ENCODE measurements at regions not wholly inside any gene's neighbourhood (a gene's known extent, or its start where the extent isn't known, plus 50 kb on each side); places are given as distances from the start of the nearest gene placed in this dataset.
"Not testable (repeated sequence)": the region's sequence is repeated elsewhere in the genome, so short reads cannot be mapped to it uniquely, and the experiment has no call there.

DNA sequence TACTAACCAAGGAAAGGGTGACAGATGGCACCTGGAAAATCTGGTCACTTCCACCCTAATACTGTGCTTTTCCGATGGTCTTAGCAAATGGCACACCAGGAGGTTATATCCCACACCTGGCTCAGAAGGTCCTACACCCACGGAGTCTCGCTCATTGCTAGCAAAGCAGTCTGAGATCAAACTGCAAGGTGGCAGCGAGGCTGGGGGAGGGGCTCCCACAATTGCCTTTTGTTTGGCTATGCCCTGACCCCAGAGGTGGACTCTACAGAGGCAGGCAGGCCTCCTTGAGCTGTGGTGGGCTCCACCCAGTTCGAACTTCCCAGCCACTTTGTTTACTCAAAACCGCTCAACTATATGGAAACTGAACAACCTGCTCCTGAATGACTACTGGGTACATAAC is 50.3 kb upstream of the UGT2B15 start:
- DNase-seq (ENCODE audit: low read depth) = not testable (repeated sequence)

DNA sequence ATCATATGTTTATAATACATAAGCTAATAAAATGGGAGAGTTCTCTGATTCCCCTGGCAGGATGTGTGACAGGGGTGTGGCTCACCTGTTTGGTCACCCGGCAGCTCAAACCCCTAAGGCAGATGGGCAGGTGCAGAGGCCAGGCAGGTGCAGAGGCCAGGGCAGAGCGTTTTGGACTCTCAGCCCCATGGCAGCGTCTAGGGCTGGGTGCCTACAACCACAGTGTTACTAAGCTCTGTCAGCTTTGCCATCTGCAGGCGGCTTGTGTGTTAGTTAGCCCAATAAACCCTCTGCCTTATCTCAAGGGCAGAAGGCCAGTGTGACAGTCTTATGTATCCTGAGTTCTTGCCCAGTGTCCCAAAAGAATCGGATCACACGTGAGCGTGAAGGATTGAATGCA is 54.0 kb upstream of the UGT2B15 start:
- no peak for DNase-seq (ENCODE audit: low read depth)

DNA sequence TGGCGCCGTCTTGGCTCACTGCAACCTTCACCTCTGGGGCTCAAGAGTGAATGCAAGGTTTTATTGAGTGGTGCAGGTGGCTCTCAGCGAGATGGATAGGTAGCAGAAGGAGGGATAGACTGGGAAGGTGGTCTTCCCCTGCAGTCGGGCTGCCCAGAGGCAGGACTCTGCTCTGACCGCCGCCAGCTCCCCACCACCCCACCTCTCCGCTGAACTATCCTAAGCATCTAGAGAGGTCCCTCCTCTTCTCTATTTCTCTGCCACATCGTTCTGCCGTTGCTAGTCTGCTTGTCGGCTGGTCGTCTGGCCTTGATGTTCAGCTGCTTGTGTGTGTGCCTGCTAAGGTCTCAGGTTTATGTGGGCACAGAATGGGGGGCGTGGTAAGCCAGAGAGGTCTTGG is 54.5 kb upstream of the UGT2B15 start:
- DNase-seq (ENCODE audit: low read depth) = no peak

DNA sequence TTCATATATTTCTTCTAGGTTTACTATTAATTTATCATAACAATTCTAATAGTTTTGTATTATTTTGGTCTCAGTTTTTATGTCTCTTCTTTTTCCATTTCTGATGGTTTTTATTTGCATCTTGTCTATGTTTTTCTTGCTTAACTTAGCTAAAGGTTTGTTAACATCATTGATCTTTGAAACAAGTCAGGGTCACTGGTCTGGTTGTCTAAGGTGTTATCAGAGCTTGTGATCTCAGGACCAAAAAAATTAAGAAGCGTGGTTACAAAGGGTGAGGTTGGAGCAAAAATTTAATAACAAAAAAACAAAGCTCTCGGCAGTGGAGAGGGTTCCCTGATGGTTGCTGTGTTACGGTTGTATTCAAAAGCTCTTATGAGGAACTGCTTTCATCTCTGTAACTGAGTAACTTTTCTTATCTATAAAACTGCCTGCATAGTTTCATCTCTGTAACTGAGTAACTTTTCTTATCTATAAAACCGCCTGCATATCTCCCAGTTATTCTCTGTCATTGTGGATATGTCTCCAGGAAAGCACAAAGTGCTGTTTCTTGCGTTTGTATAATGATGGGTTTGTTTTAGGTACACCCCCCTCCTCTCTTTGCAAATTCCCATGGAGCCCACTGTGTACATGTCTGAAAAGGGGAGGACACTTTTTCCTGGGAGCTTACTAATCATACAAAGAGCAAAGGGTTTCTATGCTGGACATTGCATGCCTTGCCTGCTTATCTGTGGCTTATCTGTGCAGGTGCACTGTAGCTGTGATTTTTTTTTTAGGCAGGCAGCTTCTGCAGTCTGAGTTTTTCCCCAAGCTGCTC is 62.4 kb upstream of the UGT2B15 start:
- no peak for DNase-seq (ENCODE audit: low read depth)

DNA sequence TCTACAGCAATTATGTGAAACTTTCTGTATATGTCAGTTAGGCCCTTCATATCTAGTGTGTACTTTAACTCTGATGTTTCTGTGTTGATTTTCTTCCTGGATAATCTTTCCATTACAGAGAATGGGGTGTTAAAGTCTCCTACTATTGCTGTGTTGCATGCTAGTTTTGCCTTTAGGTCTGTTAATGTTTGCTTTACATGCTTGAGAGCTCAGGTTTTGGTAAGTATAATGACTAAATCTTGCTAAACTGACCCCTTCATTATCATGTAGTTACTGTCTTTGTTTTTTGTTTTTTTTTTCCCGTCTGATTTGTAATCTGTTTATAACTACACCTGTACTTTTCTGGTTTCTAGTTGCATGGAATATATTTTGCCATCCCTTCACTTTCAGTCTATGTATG is 63.6 kb upstream of the UGT2B15 start:
- no peak for DNase-seq (ENCODE audit: low read depth)

DNA sequence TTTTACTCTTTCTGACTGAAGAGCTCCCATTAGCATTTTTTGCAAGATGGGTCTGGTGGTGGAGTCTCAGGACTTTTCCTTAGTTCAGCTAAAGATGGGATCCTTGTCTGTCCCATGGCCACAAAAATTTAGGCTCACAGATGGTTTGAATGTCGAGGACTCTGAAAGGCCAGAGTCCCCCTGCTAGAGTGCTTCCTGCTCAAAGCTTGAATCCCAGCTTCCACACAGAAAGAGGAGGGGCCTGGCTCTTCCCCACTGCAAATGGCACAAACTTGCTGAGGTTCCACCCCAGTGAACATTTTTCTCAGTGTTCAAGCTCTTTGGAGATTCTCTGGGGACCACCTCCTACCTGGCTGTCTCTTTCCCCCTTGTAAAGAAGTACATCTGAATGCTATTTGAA is 64.7 kb upstream of the UGT2B15 start:
- DNase-seq (ENCODE audit: low read depth) = no peak

DNA sequence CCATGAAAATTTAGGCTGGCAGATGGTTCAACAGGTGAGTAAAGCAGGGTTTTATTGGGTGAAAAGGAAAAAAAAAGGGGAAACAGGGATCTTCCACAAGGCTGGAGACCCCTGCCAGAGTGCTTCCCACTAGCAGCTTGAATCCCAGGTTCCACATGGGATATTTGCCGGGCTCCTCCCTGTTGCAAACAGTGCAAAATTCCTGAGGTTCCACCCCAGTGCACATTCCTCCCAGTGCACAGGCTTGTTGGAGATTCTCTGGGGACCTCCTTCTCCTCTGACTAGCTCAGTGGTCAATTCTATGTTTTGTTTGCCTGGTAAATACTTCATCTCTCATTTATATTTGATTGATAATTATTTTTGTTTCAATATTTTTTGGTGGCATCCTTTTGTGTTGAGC is 66.4 kb upstream of the UGT2B15 start:
- no peak for DNase-seq (ENCODE audit: low read depth)

DNA sequence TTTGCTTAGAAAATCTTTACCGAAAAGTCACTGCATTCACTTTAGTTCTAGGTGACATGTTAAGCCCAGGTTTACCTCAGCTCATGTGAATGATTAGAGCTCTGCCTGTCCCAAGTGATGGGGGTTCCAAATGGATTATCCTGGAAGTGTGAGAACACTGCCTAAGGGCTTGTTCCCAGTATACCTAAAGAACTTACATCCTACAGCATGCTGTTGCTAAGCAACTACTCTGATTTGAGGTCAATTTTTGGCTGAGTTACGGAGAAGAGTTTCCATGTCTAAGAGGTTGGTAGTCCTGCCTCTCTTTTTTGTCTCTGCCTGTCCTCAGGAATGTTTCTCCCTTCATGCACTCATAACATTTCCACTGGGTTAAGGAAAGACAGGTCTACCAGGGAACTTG is 67.6 kb upstream of the UGT2B15 start:
- no peak for DNase-seq (ENCODE audit: low read depth)

DNA sequence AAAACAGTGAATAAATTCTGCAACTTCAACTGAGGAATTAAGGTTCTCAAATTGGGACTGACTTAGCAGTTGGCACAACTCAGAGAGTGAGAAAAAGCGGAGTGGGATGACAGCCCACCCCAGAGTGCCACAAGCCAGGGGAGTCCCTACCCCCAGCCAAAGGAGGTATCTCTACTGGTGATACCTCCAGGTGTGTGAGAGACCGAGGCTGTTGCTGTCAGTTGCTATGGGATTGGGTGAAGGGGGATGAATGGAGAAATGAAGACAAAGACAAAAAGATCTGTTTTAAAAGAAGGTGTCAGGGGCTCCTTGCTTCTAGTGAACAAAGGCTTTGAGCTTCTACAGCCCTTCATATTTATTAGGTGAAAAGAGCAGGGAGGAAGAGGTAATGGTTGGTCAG is 71.4 kb upstream of the UGT2B10 start:
- no peak for DNase-seq (ENCODE audit: low read depth)

DNA sequence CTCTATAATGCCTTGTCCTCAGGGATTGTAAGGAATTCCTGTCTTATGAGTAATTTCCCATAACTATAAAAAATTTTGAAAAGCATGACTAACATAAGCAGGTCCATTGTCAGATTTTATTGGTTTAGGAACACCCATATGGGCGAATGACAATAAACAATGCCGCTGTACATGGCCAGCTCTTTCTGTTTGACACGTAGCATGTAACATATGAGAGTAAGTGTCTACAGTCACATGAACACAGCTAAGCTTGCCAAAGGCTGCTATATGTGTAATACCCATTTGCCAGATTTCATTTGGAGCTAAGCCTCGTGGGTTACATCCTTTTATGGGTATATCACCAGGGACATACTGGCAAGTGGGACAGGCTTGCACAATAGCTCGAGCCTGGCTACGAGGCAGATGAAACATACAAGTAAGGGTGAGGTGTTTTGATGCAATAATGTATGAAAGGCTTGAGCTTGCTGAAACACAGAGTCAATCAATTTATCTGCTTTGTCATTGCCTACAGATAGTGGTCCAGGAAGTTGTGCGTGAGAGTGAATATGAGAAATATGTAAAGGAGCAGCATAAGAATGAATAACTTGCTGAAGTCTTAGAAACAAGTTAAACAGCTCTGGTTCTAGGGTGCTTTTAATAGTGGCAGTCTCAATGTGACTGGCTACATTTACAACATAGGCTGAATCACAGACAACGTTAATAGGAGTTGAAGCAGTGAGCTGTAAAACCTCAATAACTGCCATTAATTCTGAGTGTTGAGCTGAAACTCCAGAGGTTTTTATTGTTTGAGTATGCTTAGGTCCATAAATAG is 67.4 kb upstream of the UGT2B10 start:
- DNase-seq (ENCODE audit: low read depth) = peak; percentile 73

DNA sequence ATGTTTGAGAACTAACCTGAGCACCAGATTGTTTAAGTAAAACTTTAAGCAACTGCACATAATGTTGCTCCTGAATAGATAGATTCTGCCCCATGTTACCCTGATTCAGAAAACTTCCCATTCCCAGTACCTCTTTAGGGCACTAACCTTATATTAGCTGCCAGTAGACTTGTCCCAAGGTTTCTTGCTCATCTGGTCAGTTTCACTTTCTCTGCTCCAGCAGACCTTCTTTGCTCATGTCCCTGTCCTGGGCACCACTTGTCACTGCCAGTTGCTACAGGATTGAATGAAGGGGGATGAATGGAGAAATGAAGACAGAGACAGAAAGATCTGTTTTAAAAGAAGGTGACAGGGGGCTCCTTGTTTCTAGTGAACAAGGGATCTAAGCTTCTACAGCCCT is 65.2 kb upstream of the UGT2B10 start:
- DNase-seq (ENCODE audit: low read depth) = no peak

DNA sequence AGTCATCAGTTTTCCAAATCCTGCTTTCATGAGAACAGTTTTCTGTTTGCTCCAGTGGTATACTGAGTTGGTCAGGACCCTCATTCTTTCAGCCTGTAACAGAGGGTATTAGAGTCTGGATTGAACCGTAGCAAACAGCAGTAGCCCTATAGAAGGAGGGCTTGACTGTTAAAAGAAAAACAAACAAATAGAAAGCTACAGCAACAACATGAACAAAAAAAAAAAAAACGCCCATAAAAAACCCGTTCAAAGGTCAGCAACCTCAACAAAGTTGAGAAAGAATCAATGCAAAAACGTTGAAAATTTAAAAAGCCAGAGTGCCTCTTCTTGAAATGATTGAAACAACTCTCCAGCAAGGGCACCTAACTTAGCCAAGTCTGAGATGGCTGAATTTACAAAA is 64.7 kb upstream of the UGT2B10 start:
- DNase-seq (ENCODE audit: low read depth) = no peak

DNA sequence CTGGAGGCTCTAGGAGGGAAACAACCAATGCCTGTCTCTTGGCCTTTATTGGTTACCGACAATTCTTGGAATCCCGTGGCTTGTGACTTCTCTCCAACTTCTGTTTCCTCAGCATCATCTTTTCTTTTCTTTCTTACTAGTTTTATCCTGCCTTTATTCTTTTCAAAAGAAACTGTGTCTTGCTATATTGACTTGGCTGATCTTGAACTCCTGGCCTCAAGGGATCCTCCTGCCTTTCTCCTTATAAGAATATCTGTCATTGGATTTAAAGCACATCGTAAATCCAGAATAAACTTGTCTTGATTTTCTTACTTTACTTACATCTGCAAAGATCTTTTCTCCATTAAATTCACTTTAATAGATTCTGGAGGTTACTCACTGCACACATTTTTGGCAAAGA is 49.9 kb upstream of the UGT2B10 start:
- DNase-seq (ENCODE audit: low read depth) = no peak

Data from HT1080 (cell line).